H1 (cell line): ENCODE measurements at regions not wholly inside any gene's neighbourhood (a gene's known extent, or its start where the extent isn't known, plus 50 kb on each side); places are given as distances from the start of the nearest gene placed in this dataset.

ENCODE experiments used
- BCL11A ChIP-seq, 2 experiments: IDR thresholded peaks; one replicate each; pipeline ENCODE4 v1.6.1; 2011; ENCODE audit warnings: low read depth in 2 of 2, low read length in 2 of 2, mild to moderate bottlenecking in 2 of 2
- CEBPB ChIP-seq: IDR thresholded peaks from 2 replicates; pipeline ENCODE4 v1.6.1; 2012; ENCODE audit warnings: low read depth, low read length
- CREB1 ChIP-seq: IDR thresholded peaks from 2 replicates; pipeline ENCODE4 v1.6.1; 2012; ENCODE audit warnings: inconsistent platforms
- NANOG ChIP-seq: IDR thresholded peaks from 2 replicates; pipeline ENCODE4 v1.6.1; 2011; ENCODE audit warnings: low read length, low read depth, mild to moderate bottlenecking, inconsistent platforms; ENCODE audit not compliant: insufficient read depth, poor library complexity, severe bottlenecking
- RBBP5 ChIP-seq: IDR thresholded peaks from 2 replicates; pipeline ENCODE4 v1.7.1; 2012; ENCODE audit warnings: low read depth, mild to moderate bottlenecking, inconsistent platforms, low read length, moderate library complexity, borderline replicate concordance
- SUZ12 ChIP-seq: fragments of 200-600 bp; sonication (generic); IDR thresholded peaks from 2 replicates; pipeline ENCODE4 v1.6.1; 2012; ENCODE audit warnings: mild to moderate bottlenecking, inconsistent platforms, low read length, moderate library complexity, mixed read lengths
- TAF7 ChIP-seq: optimal IDR thresholded peaks from 2 replicates; pipeline ENCODE3; 2011; ENCODE audit warnings: low read depth, mild to moderate bottlenecking, inconsistent platforms, low read length, moderate library complexity, borderline replicate concordance
- TBP ChIP-seq: IDR thresholded peaks from 2 replicates; pipeline ENCODE4 v1.6.1; 2011; ENCODE audit warnings: low read depth, low read length, improper control_type of control experiment
- TF ChIP-seq, protein P1 (sequence below): fragments of 300-600 bp; sonication (generic); IDR thresholded peaks from 2 replicates; pipeline ENCODE4 v1.7.1; 2012; ENCODE audit warnings: low read length, moderate library complexity, mild to moderate bottlenecking, inconsistent platforms; ENCODE audit not compliant: insufficient replicate concordance
- TF ChIP-seq, protein P2 (sequence below): IDR thresholded peaks from 2 replicates; pipeline ENCODE4 v1.6.1; 2011; ENCODE audit warnings: low read length, improper control_type of control experiment
- TF ChIP-seq, protein P3 (sequence below): IDR thresholded peaks from 2 replicates; pipeline ENCODE4 v1.6.1; 2012; ENCODE audit warnings: inconsistent platforms

DNA sequence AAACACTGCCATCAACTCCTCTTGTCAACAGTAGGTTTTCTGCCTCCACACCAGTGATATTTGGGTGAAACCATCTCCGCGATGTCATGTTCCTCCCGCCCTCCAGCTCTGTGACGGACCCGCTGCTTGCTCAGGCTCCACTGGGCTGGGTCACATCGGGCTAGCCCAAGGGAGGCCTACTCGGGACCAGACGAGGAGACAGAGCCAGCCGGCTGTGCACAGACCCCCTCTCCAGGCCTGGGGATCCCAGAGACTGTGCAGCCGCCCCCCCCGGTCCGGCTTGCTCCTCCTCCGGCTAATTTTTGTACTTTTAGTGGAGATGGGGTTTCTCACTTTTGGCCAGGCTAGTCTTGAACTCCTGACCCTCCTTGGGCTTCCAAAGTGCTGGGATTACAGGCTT, 202.4 kb upstream of the PRDM9 start (continued):
- TF ChIP-seq, protein P1, sequence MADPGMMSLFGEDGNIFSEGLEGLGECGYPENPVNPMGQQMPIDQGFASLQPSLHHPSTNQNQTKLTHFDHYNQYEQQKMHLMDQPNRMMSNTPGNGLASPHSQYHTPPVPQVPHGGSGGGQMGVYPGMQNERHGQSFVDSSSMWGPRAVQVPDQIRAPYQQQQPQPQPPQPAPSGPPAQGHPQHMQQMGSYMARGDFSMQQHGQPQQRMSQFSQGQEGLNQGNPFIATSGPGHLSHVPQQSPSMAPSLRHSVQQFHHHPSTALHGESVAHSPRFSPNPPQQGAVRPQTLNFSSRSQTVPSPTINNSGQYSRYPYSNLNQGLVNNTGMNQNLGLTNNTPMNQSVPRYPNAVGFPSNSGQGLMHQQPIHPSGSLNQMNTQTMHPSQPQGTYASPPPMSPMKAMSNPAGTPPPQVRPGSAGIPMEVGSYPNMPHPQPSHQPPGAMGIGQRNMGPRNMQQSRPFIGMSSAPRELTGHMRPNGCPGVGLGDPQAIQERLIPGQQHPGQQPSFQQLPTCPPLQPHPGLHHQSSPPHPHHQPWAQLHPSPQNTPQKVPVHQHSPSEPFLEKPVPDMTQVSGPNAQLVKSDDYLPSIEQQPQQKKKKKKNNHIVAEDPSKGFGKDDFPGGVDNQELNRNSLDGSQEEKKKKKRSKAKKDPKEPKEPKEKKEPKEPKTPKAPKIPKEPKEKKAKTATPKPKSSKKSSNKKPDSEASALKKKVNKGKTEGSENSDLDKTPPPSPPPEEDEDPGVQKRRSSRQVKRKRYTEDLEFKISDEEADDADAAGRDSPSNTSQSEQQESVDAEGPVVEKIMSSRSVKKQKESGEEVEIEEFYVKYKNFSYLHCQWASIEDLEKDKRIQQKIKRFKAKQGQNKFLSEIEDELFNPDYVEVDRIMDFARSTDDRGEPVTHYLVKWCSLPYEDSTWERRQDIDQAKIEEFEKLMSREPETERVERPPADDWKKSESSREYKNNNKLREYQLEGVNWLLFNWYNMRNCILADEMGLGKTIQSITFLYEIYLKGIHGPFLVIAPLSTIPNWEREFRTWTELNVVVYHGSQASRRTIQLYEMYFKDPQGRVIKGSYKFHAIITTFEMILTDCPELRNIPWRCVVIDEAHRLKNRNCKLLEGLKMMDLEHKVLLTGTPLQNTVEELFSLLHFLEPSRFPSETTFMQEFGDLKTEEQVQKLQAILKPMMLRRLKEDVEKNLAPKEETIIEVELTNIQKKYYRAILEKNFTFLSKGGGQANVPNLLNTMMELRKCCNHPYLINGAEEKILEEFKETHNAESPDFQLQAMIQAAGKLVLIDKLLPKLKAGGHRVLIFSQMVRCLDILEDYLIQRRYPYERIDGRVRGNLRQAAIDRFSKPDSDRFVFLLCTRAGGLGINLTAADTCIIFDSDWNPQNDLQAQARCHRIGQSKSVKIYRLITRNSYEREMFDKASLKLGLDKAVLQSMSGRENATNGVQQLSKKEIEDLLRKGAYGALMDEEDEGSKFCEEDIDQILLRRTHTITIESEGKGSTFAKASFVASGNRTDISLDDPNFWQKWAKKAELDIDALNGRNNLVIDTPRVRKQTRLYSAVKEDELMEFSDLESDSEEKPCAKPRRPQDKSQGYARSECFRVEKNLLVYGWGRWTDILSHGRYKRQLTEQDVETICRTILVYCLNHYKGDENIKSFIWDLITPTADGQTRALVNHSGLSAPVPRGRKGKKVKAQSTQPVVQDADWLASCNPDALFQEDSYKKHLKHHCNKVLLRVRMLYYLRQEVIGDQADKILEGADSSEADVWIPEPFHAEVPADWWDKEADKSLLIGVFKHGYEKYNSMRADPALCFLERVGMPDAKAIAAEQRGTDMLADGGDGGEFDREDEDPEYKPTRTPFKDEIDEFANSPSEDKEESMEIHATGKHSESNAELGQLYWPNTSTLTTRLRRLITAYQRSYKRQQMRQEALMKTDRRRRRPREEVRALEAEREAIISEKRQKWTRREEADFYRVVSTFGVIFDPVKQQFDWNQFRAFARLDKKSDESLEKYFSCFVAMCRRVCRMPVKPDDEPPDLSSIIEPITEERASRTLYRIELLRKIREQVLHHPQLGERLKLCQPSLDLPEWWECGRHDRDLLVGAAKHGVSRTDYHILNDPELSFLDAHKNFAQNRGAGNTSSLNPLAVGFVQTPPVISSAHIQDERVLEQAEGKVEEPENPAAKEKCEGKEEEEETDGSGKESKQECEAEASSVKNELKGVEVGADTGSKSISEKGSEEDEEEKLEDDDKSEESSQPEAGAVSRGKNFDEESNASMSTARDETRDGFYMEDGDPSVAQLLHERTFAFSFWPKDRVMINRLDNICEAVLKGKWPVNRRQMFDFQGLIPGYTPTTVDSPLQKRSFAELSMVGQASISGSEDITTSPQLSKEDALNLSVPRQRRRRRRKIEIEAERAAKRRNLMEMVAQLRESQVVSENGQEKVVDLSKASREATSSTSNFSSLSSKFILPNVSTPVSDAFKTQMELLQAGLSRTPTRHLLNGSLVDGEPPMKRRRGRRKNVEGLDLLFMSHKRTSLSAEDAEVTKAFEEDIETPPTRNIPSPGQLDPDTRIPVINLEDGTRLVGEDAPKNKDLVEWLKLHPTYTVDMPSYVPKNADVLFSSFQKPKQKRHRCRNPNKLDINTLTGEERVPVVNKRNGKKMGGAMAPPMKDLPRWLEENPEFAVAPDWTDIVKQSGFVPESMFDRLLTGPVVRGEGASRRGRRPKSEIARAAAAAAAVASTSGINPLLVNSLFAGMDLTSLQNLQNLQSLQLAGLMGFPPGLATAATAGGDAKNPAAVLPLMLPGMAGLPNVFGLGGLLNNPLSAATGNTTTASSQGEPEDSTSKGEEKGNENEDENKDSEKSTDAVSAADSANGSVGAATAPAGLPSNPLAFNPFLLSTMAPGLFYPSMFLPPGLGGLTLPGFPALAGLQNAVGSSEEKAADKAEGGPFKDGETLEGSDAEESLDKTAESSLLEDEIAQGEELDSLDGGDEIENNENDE, result no peak
- TF ChIP-seq RBBP5 (no peak), NANOG (no peak), TBP (no peak), CEBPB (no peak), BCL11A (IDR thresholded peaks at IDR 0.05; ENCODE audit: low read depth in 2 of 2, low read length in 2 of 2) (no peak), CREB1 (no peak), TAF7 (no peak), SUZ12 (no peak)
- TF ChIP-seq, protein P2, sequence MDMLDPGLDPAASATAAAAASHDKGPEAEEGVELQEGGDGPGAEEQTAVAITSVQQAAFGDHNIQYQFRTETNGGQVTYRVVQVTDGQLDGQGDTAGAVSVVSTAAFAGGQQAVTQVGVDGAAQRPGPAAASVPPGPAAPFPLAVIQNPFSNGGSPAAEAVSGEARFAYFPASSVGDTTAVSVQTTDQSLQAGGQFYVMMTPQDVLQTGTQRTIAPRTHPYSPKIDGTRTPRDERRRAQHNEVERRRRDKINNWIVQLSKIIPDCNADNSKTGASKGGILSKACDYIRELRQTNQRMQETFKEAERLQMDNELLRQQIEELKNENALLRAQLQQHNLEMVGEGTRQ, result no peak
- TF ChIP-seq, protein P3, sequence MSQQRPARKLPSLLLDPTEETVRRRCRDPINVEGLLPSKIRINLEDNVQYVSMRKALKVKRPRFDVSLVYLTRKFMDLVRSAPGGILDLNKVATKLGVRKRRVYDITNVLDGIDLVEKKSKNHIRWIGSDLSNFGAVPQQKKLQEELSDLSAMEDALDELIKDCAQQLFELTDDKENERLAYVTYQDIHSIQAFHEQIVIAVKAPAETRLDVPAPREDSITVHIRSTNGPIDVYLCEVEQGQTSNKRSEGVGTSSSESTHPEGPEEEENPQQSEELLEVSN, result no peak
